Right hindlimb (tissue), 1 donor: ENCODE measurements at regions not wholly inside any gene's neighbourhood (a gene's known extent, or its start where the extent isn't known, plus 50 kb on each side); places are given as distances from the start of the nearest gene placed in this dataset.
"Not testable (repeated sequence)": the region's sequence is repeated elsewhere in the genome, so short reads cannot be mapped to it uniquely, and the experiment has no call there.

Experiments used
- DNase-seq: peaks from one replicate; pipeline ENCODE4 v3.0.0-alpha.2; 2018

- peak; percentile 65 for DNase-seq
Observed at GRCh38 chr2:87593784-87594610, 153.9 kb upstream of the PLGLB2 start.

- DNase-seq, result peak; percentile 14
Observed at GRCh38 chr2:87594611-87594992, 153.3 kb upstream of the PLGLB2 start.

DNA sequence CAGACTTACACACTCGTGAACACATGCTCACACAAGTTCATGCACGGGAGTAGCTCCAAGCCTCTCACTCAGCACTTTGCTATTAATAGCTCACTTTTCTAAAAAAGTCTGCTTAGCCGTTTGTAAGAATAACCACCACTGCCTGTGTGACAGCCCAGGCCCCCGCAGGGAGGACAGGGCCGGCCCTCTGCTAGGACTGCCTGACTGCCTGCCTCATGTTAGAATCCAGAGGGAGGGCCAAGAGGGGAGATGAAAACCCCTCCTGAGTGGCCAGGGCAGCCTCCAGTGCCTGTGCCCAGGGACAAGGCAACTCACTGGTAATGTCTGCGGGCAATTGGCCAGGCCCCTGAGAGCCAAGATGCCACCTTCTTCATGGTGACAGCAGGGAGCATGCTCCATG is 152.9 kb upstream of the PLGLB2 start:
- DNase-seq, result peak; percentile 35

GRCh38 chr2:87600961-87601360 is 146.9 kb upstream of the PLGLB2 start:
- not testable (repeated sequence) for DNase-seq

DNA sequence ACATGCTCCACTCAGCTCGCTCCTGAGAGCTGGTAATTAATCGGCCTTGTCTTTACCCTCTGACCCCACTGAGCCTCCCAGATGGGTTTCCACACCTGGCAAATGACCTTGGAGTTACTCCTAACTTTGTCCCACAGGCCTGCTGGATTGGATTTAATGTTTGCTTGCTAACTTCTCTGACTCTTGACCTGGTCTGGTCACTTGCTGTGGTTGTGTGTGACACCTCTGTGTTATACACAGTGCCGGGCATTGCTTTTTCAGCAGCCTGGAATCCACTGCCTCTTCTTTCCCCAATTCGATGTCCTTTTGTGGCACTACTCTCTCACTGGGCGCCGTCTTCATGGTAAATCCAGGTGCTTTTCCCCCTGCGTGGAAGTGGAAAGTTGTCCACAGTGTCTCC is 145.8 kb upstream of the PLGLB2 start:
- not testable (repeated sequence) for DNase-seq

- DNase-seq, result not testable (repeated sequence)
Observed at GRCh38 chr2:87602728-87603127, 145.2 kb upstream of the PLGLB2 start.

- DNase-seq, result peak; percentile 16
Observed at GRCh38 chr2:87603418-87604278, 144.2 kb upstream of the PLGLB2 start.

- peak; percentile 31 for DNase-seq
Observed at GRCh38 chr2:87604279-87604818, 143.5 kb upstream of the PLGLB2 start.

DNA sequence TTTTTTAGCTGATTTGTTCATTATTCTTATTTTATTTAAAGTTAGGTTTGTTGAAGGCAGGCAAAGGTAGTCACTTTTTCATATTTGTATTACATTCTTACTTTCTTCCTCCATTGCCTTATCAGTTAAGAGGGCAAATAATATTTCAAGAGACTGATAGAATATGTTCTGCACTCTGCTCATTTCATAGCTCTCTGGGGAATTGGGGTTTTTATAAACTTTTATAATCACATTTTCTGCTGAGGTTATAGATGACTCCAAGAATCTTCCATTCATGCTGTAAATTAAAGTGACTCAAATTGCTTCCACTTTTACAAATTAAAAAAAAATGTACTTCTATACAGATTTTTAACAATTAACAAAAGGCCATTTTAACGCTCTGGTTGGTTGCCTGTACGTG is 142.9 kb upstream of the PLGLB2 start:
- DNase-seq, result not testable (repeated sequence)

DNA sequence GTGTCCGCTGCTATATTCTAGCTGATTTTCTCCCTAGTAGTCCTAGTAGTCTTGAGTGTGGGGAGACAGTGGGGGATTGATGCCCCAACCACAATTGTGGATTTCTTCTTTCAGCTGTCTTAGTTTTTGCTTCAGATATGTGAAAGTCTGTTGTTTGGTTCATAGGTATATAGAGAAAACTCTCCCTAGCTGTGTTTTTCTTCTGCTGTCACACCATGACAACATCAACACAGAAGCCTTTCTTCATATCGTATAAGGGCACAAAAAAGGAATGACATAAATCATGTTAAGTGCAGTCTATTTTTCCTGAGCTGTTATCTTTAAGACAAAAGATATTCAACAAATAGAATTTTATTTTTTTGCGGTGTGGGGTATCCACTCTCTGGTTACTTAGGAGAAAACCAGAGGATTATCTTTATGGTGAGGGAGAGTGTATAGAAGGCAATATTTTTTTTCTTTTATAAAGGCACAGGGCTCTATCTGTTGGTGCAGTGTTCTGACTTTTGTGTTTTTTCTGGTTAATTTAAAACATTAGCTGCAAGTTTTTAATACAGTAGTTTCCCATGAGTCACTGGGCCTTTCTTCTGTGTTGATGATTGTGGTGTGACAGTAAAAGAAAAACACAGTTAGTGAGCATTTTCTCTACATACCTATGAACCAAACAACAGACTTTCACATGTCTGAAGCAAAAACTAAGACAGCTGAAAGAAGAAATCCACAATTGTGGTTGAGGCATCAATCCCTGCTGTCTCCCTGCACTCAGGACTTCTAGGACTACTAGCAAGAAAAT is 139.3 kb upstream of the PLGLB2 start:
- not testable (repeated sequence) for DNase-seq

DNA sequence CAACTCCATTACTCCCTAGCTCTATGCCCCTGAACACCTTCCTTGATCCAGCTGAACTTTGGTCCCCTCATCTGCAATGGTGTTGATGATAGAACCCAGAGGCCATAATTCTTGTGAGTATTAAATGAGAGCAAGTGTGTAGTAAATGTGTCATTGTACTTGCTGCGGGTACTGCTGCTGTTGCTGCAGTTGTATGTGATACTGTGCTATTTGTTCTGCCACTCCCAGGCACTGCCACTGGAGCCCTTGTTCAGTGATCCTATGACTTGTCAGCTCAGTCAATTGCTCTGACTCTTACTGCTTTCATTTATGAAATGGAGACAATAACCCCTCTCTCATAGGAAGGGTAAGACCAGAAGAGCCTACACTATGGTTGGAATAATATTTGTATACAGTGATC is 136.9 kb upstream of the PLGLB2 start:
- not testable (repeated sequence) for DNase-seq

GRCh38 chr2:87611416-87611815 is 136.5 kb upstream of the PLGLB2 start:
- not testable (repeated sequence) for DNase-seq

- not testable (repeated sequence) for DNase-seq
Observed at GRCh38 chr2:87611956-87612355, 135.9 kb upstream of the PLGLB2 start.

- DNase-seq, result not testable (repeated sequence)
Observed at GRCh38 chr2:87614829-87615434, 133.0 kb upstream of the PLGLB2 start.

- not testable (repeated sequence) for DNase-seq
Observed at GRCh38 chr2:87619121-87619520, 128.8 kb upstream of the PLGLB2 start.

DNA sequence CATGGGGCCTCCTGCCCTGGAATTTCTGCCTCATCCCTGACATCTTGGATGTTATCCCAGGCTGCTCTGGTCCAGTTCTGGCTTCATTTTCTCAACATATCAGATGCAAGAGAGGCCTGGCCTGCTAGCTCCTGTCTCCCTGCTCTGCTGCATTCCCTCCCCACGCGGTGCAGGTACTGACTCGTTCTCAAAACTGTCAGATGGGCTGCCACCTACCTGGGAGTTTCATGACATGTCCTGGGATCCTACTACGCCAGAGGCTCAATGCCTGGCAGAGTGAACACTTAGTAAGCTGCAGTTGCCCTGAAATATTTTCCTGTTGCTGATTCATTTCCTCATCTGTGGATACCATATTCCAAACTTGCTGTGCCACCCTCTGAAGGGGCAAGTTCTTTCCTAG is 126.7 kb upstream of the PLGLB2 start:
- not testable (repeated sequence) for DNase-seq

- not testable (repeated sequence) for DNase-seq
Observed at GRCh38 chr2:87622720-87623119, 125.2 kb upstream of the PLGLB2 start.

- DNase-seq, result not testable (repeated sequence)
Observed at GRCh38 chr2:87629491-87630458, 118.1 kb upstream of the PLGLB2 start.

GRCh38 chr2:87630892-87631291 is 117.0 kb upstream of the PLGLB2 start:
- not testable (repeated sequence) for DNase-seq

DNA sequence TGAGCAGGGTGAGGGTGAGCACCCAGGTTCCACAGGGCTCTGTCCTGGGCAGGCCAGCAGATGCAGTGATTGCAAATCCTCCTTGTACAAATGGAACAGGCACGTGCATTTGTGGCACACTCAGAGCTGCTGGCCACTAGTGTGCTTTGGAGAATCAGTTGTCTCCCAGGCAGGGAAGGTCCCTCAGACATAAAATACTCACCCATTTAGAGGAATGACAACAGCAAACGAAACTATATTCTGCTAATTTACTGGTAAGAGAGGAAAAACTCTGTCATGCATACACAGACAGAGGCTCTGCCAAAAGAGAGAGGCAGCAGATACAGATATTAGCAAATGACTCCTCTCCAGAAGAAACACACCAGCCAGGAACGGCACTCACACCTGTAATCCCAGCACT is 116.5 kb upstream of the PLGLB2 start:
- DNase-seq, result not testable (repeated sequence)
